GM19463 (cell line): ENCODE measurements at regions not wholly inside any gene's neighbourhood (a gene's known extent, or its start where the extent isn't known, plus 50 kb on each side); places are given as distances from the start of the nearest gene placed in this dataset.
"Not testable (repeated sequence)": the region's sequence is repeated elsewhere in the genome, so short reads cannot be mapped to it uniquely, and the experiment has no call there.

Experiments used
- ATAC-seq: cut with Tn5 transposase; IDR thresholded peaks from one replicate; pipeline ENCODE4 v1.9.1; 2021; ENCODE audit warnings: mild to moderate bottlenecking, moderate library complexity; ENCODE audit not compliant: unreplicated experiment

DNA sequence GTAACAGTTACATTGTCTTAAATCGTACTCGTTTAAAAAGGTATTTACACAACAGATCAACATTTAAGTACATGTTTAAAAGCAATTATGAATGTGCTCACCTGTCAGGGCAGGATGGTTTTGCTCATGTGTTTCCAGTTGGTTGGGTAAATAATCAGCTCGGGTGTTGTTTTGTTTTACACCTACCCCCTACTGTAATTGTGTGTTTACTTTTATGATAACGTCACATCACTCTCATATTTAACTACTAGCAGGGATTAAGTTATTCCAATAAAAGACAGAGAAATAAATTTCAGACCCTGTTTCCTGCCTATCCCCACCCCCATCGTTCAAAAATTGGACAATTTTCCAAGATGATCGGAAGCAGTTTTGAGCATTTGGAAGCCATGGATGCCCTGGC is 390.2 kb downstream of the SEC14L1 start:
- no peak for ATAC-seq

DNA sequence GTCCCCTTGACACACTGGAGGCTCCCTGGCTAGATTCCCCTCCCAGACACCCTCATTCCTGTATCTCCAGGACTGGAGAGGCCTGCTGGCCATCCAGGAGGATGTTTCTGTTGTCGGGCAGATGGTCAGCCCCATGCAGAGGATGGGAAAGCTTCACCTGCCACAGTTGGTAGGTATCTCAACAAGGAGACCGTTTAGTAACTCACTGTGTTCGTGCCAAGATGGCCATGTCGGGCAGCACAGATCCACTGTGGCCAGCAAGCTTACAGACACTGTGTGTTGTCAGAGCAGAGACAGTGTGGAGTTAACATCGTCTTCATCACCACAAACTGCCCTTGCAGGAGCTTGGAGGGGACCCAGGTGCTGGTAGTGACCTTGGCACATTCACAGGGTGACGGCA is 390.9 kb downstream of the SEC14L1 start:
- ATAC-seq = no peak

DNA sequence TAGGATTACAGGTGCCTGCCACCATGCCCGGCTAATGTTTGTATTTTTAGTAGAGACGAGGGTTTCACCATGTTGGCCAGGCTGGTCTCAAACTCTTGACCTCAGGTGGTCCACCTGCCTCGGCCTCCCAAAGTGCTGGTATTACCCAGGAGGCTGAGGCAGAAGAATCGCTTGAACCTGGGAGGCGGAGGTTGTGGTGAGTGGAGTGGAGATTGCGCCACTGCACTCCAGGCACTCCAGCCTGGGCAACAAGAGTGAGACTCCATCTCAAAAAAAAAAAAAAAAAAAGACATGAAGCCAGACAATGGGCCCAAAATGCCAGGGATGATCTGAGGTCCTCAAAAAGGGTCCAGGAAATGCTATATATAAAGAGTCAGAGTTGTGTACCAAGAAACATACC is 392.9 kb downstream of the SEC14L1 start:
- not testable (repeated sequence) for ATAC-seq

DNA sequence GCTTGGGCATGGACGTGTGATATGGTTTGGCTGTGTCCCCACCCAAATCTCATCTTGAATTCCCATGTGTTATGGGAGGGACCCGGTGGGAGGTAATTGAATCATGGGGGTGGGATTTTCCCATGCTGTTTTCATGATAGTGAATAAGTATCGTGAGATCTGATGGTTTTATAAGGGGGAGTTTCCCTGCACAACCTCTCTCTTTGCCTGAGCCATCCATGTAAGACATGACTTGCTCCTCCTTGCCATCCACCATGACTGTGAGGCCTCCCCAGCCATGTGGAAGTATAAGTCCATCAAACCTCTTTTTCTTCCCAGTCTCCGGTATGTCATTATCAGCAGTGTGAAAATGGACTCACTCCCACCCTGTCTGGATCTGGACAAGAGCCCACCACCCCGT is 393.4 kb downstream of the SEC14L1 start:
- no peak for ATAC-seq

DNA sequence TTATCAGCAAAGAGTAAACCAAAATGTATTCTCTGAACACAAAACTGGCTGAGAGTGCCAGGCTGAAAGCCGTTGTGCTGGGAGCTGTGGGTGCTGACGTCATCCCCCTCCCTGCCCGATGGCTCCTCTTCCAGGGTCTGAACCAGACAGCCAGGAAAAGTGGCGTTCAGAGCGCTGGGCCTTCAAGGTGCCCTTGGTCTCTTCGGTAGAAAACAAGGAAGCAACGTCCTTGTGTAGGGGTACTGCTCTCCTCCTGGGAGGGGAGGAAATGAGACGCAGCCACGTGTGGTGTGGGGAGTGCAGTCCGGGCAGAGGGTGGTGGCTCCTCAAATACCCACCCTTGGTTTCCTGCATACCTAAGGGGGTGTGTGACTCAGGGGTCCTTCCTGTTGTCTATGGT is 394.7 kb downstream of the SEC14L1 start:
- ATAC-seq = no peak

DNA sequence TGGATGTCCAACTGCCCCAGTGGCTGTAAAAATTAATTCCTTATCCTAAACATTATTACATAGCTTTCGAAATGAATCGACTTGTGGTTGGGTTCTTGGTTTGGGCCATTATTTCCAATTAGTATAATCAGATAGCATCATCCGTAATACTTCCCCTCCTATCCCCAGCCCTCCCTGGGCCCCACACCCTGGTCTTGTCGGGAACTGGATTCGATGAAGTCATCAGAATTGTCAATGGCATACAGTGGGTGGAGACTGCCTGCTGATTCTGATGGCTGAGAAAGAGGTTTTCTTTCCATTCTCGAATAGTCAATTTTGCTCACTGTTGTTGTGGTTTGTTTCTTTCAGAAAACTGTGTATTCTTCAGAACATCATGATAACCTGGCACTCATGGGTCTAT is 395.1 kb downstream of the SEC14L1 start:
- ATAC-seq = no peak

DNA sequence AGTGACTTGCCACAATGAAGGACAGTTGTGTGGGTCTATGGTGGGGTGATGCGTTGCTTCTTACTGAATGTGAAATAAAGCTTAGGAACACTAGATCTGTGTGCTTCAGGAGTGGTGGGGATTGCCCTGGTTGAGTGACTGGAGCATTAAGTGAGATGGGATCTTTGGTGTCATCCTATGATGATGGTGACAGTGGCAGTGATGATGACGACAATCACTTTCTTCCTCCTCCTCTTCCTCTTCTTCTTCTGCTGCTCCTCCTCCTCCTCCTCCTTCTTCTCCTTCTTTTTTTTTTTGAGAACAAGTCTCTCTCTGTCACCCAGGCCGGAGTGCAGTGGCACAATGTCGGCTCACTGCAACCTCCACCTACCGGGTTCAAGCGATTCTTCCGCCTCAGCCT is 396.8 kb downstream of the SEC14L1 start:
- no peak for ATAC-seq

DNA sequence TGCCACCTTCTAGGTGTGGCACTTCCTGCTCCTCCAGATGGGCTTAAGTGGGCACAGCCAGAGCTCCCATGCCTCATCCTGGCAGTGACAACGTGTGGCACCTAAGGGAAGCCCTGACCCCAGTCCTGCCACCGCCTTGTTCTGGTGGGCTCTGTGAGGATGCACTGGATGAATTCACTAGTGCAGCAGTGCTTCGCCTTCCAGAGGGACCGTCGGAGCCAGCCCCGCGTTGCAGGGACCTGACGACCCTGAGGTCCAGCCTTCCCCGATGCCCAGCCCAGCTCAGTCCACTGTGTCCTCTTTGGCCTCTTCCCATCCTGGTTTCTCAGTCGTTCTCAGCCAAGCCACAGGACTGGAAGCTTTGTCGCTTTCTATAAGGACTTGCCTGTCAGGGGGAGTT is 399.8 kb downstream of the SEC14L1 start:
- ATAC-seq = no peak

DNA sequence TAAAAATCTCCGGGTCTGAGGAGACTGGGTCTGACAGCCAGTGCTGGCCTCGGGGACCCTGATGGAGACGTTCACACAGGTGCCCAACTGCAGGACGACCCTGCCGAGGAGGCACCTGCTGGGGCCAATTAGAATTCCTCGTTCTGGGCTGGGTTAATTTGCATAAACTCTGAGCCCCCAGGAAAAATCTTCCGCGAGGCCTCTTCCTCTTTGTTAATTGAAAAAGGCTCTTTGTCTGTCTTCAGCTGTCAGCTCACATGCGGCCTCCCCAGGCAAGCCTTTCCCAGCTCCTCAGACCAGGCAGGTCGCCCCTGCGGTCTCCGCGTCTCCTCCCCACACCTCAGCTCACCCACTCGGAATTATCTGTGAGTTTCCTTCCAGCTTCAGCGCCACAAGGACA is 400.2 kb downstream of the SEC14L1 start:
- no peak for ATAC-seq

DNA sequence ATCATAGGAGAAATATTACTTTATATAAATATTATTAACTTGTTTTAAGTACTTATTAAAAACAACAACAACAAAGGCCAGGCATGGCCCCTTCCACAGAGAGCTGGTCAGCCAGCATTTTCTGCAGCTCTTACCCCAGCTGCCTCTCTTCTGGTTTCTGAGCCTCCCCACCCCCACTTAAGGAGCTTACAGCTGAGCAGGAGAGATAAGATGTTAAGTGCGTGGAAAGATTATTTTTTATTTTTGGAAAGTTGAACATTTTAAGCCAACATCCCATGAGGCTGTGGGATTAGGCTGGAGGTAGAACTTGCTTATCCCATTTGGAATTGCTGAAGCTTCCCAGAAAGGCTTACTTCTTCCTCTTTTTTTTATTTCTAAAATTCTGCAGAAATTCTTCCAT is 401.2 kb downstream of the SEC14L1 start:
- ATAC-seq = no peak

DNA sequence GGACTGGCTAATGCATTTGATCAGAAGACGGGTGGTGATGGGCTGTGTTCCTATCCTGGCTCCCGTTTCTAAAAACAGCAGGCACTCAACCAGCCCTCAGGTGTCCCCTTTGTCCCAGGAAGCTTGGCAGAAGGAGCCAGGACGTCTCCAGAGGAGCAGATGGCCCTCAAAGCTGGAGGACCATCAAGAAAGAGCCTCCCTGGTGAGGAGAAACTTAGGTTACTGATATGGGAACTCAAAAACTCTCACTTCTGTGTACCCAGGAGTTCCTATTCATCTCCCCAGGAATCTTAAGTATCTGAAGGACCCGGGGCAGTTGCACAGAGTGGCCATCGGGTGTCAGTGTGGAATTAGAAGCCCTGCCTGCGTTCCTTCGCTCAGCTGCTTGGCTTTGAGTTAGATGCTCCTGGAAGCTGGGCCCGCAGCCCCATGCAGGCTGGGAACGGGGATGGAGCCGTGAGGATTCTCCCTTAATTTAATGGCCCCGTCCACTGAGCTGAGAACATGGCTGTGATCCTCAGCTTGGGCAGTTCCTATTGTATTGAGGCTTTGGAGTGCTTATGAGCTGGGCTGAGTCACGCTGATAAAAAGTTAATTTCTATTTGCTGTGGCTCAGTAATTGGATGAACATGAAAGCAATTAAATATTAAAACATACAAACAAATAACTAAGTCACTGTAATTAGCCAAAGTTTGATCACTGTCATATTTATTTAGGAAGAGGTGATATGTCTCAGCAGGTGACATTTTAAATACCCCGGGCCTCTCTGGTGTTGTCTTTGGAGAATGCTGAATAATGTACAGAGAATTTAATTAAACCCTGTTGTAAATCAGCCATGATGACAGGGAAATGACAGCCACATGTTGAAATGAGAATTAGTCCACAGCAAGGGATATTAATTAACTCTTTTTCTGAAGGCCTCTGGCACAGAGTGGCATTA is 402.1 kb downstream of the SEC14L1 start:
- ATAC-seq = no peak

DNA sequence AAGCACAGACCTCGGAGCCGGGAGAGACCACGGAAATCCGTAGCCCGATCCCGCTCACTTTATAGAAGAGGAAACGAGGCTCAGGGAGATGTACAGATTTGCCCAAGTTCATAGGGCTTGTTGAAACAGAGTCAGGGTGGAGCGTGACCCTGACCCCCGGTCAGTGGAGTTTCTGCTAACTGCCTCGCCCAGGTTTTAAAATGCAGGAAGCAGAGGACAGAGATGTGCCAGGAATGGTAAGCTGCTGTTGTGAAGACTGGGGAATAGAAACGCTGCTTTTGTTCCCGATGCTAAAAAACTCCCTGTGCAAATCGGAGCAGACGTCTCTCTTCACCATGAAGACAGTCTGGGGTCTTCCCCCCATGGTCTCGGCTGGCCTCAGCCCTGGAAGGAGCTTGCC is 403.0 kb downstream of the SEC14L1 start:
- no peak for ATAC-seq

DNA sequence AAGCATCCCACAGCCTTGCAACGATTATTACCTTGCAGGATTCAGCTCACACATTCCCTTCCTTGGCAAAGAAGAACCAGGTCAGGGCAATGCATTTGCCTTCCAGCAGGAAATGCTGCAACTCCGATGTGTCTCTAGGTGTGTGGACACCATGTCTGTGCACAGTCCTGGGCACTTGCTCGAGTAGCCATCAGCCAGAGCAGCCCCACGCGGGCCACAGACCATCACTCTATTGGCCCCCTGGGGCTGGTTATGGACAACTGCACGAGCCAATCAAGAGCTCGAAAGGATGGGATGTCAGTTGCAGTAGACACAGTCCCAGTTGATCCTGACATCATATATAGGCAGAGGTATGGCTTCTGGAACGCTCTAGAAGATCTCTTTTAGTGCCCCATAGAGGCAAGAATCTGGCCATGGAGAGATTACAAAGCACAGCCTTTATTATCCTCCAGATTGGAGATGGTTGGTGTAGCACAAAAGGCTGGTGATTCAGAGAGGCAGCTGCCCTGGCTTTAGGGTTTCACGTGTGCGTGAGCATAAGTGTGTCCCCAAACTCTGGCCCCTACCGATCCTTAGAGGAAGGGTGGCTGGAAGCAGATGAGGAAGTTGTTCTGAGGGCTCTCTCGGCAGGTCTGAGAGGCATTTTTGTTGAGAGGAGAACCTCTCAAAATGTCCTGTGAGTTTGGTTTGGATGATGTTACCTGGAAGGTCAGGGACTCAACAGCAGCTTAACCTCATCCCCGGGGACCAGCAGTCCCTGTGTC is 403.8 kb downstream of the SEC14L1 start:
- ATAC-seq = no peak

DNA sequence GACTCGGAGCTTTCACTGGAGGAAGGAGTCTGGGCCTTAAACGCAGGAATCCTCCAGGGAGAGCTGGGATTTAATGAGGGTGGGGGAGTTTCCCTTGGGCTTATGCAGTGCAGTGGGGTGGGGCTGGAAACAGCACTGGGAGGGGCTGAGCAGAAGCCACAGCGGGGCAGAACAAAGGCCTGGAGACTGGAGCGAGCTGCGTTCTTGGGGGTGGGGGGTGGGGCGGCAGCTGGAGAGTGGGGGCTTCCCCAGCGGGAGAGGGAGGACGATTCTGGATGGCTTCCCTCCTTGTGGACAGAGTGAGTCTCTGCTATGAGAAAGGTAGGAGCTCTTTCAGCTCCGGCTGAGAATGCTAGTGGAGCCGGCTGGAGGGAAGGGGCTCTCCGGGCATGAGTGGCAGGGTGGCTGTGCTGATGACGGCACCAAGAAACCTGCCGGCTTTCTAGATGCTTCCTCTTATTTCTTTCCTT is 406.0 kb downstream of the SEC14L1 start:
- ATAC-seq = no peak

DNA sequence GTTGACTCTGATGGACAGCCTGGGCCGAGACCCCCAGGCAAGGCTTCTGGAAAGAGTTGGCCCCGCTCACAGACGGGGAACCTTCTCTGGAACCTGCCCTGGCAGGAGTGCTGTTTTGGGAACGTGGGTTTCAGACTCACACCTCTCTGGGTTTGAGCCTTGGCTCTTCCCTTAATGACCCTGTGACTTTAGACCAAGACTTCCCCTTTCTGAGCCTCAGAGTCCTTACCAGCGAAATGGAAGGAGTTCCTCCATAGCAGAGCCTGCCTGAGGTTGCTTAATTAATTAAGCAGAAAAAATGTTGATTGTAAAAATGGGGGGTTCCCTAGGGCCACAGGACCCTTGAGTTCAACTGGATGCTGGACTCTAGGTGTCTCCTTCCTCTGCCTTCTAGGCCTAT is 408.2 kb downstream of the SEC14L1 start:
- ATAC-seq = no peak

DNA sequence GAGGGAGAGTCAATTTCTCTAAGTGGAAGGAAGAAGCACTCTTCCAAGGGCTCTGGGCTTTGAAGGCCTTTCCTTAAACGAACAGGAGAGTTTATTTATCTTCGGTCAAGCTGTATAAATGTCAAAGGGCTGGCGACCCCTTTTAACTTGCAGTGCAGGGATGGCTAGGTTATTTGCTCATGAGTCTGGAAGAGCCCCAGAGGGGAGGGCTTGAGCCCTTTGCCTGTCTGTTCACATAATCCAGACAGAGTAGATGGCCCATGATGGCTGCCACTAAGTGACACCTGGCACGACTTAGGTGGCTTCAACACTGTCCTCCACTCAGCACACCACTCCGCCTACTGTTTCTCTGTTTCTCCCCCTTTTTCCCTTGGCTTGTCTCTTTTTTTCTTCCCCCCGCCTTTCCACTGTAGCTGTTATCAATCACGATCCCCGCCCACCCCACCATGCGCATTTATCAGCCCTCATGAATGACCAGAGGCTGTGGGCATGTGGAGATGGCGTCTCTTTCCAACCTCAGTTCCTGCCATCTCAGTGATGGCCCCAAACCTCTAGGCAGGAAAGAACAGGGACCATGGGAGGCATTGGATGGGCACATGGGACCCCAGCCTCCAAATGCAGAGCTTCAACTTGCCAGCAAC is 408.7 kb upstream of the TNRC6C start:
- no peak for ATAC-seq

DNA sequence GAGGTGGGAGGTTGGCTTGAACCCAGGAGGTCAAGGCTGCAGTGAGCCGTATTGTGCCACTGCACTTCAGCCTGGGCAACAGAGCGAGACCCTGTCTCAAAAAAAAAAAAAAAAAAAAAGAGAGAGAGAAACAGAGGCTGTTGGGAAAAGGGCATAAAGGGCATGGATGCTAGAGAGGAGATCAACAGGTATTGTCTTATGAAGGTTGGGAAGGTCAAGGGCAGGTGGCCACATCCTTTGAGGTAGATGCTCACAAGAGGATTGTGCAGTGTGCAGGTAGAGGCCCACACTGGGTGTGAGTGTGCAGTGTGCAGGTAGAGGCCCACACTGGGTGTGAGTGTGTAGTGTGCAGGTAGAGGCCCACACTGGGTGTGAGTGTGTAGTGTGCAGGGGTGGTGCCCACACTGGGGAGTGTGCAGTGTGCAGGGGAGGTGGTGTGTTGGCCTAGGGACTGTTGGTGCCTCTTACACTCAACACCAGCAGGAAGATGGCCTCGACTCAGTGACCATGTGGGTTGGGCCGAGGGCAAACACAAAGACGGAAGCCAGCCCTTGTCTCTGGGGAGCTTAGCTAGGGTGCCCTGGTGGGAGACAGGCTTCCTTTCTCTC is 404.9 kb upstream of the TNRC6C start:
- no peak for ATAC-seq

DNA sequence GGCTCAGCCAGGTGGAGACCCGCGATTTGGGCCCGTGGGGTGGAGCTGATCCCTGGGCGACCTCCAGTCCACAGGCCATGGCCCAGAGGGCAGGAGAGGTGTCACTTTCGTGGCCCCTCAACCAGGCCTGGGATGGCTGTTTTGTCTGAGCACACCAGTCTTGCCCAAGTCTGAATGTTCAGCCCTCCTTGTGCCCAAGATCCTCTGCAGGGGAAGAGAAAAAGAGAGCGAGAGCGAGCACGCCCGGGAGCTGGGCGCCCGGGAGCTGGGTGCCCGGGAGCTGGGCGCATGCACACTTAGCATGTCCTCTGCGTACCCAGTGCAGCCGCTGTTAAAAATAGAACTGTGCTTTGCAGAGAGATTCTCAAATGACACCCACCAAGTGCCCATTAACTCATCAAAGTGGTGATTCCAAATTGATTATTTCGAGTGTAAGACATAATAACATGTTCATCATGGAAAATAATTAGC is 403.3 kb upstream of the TNRC6C start:
- ATAC-seq = no peak

DNA sequence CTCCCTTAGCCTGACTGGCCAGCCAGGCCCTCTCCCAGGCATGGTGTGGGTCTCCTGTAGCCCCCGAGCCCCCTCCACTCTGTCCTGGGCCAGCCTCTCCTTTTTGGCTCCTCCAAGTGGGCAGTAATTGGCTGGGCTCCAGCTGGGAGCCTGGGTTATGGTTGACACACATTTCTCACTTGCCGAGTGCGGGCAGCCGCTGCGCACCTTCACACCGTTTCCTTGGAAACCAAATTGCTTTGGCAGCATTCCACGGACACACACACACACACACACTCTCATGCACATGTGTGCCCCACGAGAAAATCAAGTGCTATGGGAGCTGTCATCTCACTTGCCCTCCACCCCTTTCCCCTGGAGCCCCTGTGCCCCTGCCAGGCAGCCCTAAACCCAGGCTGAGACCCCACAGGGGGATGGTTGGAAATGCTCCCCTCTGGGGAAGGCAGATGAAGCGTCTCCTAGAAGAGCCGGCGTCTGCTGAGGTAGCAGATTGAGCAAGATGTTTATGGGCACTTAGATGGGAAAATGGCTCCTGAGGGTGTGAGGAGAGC is 402.7 kb upstream of the TNRC6C start:
- ATAC-seq = no peak

DNA sequence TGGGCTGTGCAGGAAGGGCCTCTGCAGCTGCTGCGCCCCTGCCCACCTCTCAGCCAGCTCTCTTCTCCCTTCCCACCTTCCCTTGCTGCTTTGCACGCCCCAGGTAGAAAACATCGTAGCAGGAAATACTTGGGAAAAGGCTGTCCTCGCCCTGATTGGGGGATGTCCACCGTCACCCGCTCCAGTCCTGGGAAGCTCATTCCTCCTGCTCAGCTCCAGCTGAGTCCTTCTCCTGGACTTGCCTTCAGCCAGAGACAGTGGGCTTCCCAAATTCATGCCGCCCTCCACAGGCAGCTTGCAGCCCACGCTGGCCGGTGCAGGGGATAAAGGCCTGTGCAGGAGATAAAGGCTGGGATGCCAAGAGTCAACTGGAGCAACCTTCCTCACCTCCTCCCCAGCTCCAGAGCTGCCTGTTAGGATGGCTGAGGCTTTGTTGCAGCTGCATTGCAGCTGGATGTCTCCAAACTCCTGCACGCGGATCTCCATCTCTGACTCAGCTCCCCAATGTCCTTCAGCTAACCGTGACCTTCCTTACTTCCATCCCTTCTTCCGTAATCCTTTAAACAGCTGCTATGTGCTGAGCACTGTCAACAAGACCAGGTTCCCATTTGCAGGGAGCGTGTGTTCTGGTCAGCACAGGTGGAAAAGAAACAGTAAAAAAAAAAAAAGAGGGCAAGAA is 402.0 kb upstream of the TNRC6C start:
- ATAC-seq = no peak
